T-helper 9 cell (primary cell): ENCODE measurements at regions not wholly inside any gene's neighbourhood (a gene's known extent, or its start where the extent isn't known, plus 50 kb on each side); places are given as distances from the start of the nearest gene placed in this dataset.

Source experiments
- DNase-seq: peaks from one replicate; pipeline ENCODE4 v3.0.0-alpha.2; 2020

GRCh38 chr5:4420177-4420576 lies 720.0 kb upstream of the ADAMTS16 start:
- DNase-seq, result no peak

- DNase-seq, result no peak
Measured at GRCh38 chr5:4420681-4421080, 719.4 kb upstream of the ADAMTS16 start.

- no peak for DNase-seq
Measured at GRCh38 chr5:4422247-4422646, 717.9 kb upstream of the ADAMTS16 start.

- no peak for DNase-seq
Measured at GRCh38 chr5:4424895-4425294, 715.2 kb upstream of the ADAMTS16 start.

- no peak for DNase-seq
Measured at GRCh38 chr5:4440536-4440935, 699.6 kb upstream of the ADAMTS16 start.

GRCh38 chr5:4442221-4442620 lies 697.9 kb upstream of the ADAMTS16 start:
- no peak for DNase-seq

- DNase-seq, result no peak
Measured at GRCh38 chr5:4447657-4448056, 692.5 kb upstream of the ADAMTS16 start.

- DNase-seq, result no peak
Measured at GRCh38 chr5:4453655-4454054, 686.5 kb upstream of the ADAMTS16 start.

- DNase-seq, result no peak
Measured at GRCh38 chr5:4479426-4479825, 660.7 kb upstream of the ADAMTS16 start.

GRCh38 chr5:4480528-4481349 lies 659.4 kb upstream of the ADAMTS16 start:
- no peak for DNase-seq

- no peak for DNase-seq
Measured at GRCh38 chr5:4487581-4487980, 652.5 kb upstream of the ADAMTS16 start.

GRCh38 chr5:4511996-4512656 lies 628.0 kb upstream of the ADAMTS16 start:
- no peak for DNase-seq

- no peak for DNase-seq
Measured at GRCh38 chr5:4513381-4513780, 626.7 kb upstream of the ADAMTS16 start.

- DNase-seq, result no peak
Measured at GRCh38 chr5:4514067-4514648, 626.0 kb upstream of the ADAMTS16 start.

GRCh38 chr5:4518903-4519672 lies 621.0 kb upstream of the ADAMTS16 start:
- DNase-seq, result no peak

- DNase-seq, result no peak
Measured at GRCh38 chr5:4520559-4520958, 619.6 kb upstream of the ADAMTS16 start.

GRCh38 chr5:4523038-4523437 lies 617.1 kb upstream of the ADAMTS16 start:
- DNase-seq, result no peak

- DNase-seq, result no peak
Measured at GRCh38 chr5:4531756-4532704, 608.1 kb upstream of the ADAMTS16 start.

- DNase-seq, result no peak
Measured at GRCh38 chr5:4532705-4533080, 607.4 kb upstream of the ADAMTS16 start.

GRCh38 chr5:4533457-4534105 lies 606.5 kb upstream of the ADAMTS16 start:
- no peak for DNase-seq

GRCh38 chr5:4537489-4537888 lies 602.6 kb upstream of the ADAMTS16 start:
- DNase-seq, result no peak
